Peyer's patch (tissue), 4 donors: ENCODE measurements at regions not wholly inside any gene's neighbourhood (a gene's known extent, or its start where the extent isn't known, plus 50 kb on each side); places are given as distances from the start of the nearest gene placed in this dataset.
"Not testable (repeated sequence)": the region's sequence is repeated elsewhere in the genome, so short reads cannot be mapped to it uniquely, and the experiment has no call there.

Experiments
- DNase-seq, 3 donors: peaks; one replicate each; pipeline ENCODE4 v3.0.0-alpha.2; 2017 to 2019
- H3K27ac ChIP-seq, 4 donors: fragments of 200-600 bp; sonication (generic); one replicate each; pipeline ENCODE4 v1.5.1; 2016 to 2019
- H3K27me3 ChIP-seq, 2 donors: fragments of 200-600 bp; sonication (generic); one replicate each; pipeline ENCODE4 v1.5.1; 2019
- H3K36me3 ChIP-seq, 3 donors: fragments of 200-600 bp; sonication (generic); one replicate each; pipeline ENCODE4 v1.5.1; 2016 to 2019
- H3K4me1 ChIP-seq, 4 donors: fragments of 200-600 bp; sonication (generic); one replicate each; pipeline ENCODE4 v1.5.1; 2016 to 2019
- H3K4me3 ChIP-seq, 4 donors: fragments of 200-600 bp; sonication (generic); 1 replicate in 3 of 4; 2 replicates in 1 of 4; pipeline ENCODE4 v1.5.1; 2016 to 2019; ENCODE audit warnings: mild to moderate bottlenecking in 1 of 4
- H3K9me3 ChIP-seq, 4 donors: fragments of 200-600 bp; sonication (generic); one replicate each; pipeline ENCODE4 v1.5.1; 2016 to 2019; ENCODE audit warnings: mild to moderate bottlenecking in 1 of 4
- POLR2A ChIP-seq, 2 donors: fragments of 450-650 bp; IDR thresholded peaks; one replicate each; pipeline ENCODE4 v1.5.1; 2017; ENCODE audit warnings: antibody characterized with exemption in 2 of 2, mild to moderate bottlenecking in 2 of 2, moderate library complexity in 2 of 2
- TF ChIP-seq, protein P1 (sequence below), 6 experiments: fragments of 450-650 bp in 4 of 6; fragments of 200-600 bp in 2 of 6; sonication (generic) in 1 of 6; IDR thresholded peaks; one replicate each; pipeline ENCODE4 v1.5.1; 2017 to 2019; ENCODE audit warnings: antibody characterized with exemption in 6 of 6, mild to moderate bottlenecking in 3 of 6, moderate library complexity in 1 of 6

GRCh38 chr1:58964428-58964827, 180.6 kb upstream of the JUN start:
- Histone ChIP-seq H3K27me3 (no peaks in the 10 kb centered on the region), H3K36me3 (no peaks in the 10 kb centered on the region), H3K4me3 (no peak overlapping the region), H3K27ac (peak overlapping the region in 2 of 4 donors; percentile 24 to 36), H3K4me1 (peaks cover 3 to 31% (median 18%) of the 10 kb centered on the region in 4 donors), H3K9me3 (no peaks in the 10 kb centered on the region)
- no peak for DNase-seq
- TF ChIP-seq POLR2A (IDR thresholded peaks at IDR 0.05), result no peak
- TF ChIP-seq, protein P1, sequence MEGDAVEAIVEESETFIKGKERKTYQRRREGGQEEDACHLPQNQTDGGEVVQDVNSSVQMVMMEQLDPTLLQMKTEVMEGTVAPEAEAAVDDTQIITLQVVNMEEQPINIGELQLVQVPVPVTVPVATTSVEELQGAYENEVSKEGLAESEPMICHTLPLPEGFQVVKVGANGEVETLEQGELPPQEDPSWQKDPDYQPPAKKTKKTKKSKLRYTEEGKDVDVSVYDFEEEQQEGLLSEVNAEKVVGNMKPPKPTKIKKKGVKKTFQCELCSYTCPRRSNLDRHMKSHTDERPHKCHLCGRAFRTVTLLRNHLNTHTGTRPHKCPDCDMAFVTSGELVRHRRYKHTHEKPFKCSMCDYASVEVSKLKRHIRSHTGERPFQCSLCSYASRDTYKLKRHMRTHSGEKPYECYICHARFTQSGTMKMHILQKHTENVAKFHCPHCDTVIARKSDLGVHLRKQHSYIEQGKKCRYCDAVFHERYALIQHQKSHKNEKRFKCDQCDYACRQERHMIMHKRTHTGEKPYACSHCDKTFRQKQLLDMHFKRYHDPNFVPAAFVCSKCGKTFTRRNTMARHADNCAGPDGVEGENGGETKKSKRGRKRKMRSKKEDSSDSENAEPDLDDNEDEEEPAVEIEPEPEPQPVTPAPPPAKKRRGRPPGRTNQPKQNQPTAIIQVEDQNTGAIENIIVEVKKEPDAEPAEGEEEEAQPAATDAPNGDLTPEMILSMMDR (IDR thresholded peaks at IDR 0.05), result no peak

DNA sequence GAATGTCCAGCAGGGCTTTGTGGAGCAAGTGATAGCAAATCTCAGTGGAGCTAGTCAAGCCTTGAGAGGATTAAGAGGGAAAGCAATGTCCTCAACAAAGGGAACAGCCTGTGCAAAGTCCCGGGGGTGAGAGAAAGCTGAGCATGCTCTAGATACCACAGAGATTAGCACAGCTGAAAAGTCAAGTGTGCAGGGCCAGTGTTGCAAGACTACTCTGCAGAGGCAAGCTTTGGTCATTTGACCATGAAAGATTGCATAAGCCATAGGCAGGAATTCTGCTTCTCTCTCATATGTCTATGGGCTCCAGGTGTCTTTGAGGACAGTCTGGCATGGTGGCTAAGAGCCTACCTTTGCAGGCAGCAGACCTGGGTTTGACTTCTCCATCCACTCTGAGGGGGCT, 181.0 kb upstream of the JUN start:
- TF ChIP-seq, protein P1 (IDR thresholded peaks at IDR 0.05), result no peak
- TF ChIP-seq POLR2A (IDR thresholded peaks at IDR 0.05), result no peak
- Histone ChIP-seq H3K4me3 (no peak overlapping the region), H3K27me3 (no peaks in the 10 kb centered on the region), H3K27ac (peak overlapping the region in 2 of 4 donors; percentile 36 to 60), H3K36me3 (no peaks in the 10 kb centered on the region), H3K9me3 (no peaks in the 10 kb centered on the region), H3K4me1 (peaks cover 3 to 31% (median 18%) of the 10 kb centered on the region in 4 donors)
- DNase-seq, result peak in 1 of 3 donors; percentile 65

GRCh38 chr1:58966103-58966916, 182.5 kb upstream of the JUN start:
- Histone ChIP-seq H3K27me3 (no peaks in the 10 kb centered on the region), H3K27ac (peak overlapping the region in 3 of 4 donors; percentile 9 to 80 (median 36)), H3K4me3 (no peak overlapping the region), H3K4me1 (peaks cover 3 to 31% (median 18%) of the 10 kb centered on the region in 4 donors), H3K36me3 (no peaks in the 10 kb centered on the region), H3K9me3 (no peaks in the 10 kb centered on the region)
- no peak for TF ChIP-seq POLR2A (IDR thresholded peaks at IDR 0.05)
- TF ChIP-seq, protein P1 (IDR thresholded peaks at IDR 0.05), result no peak
- DNase-seq, result peak in 2 of 3 donors; percentile 49 to 60

DNA sequence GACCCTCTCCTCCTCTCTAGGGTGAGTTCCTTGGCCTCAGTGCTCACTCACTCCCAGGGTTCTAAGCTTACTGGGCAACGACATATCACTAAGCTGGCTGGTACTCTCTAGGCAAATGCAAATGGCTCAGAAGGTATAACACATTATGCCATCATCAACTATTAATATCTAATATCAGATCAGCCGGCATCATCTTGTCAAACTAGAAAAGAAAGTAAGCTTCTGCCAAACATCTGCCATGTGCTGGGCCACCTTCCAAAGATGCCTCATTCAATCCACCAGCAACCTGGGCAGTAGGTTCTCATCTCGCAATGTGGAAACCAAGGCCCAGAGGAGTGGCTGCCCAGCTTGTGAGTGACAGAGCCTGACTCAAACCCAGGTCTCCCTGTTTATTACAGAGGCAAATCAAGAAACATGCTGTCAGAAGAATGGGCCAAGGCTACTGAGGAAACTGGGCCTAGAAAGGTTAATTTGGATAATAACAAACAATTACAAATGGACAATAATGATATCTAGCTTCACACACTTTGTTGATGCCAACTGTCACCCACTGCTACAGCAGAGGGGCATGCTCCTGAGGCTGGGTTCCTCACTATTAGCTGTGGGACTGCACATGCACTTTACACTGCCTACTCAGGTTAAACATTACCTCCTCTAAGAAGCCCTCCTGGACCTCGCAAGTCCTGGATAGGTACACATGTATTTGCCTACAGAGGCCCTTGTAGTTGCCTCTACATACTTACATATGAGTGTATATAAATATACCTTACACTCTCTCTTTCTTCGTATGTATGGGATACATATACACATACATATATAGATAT, 183.3 kb upstream of the JUN start:
- peaks cover 5 to 33% (median 18%) of the 10 kb centered on the region in 4 donors for H3K4me1 ChIP-seq
- no peaks in the 10 kb centered on the region for H3K36me3 ChIP-seq
- H3K9me3 ChIP-seq, result no peaks in the 10 kb centered on the region
- H3K4me3 ChIP-seq, result no peak overlapping the region
- no peak for TF ChIP-seq POLR2A (IDR thresholded peaks at IDR 0.05)
- TF ChIP-seq, protein P1 (IDR thresholded peaks at IDR 0.05), result no peak
- no peak for DNase-seq
- peak overlapping the region in 2 of 4 donors; percentile 80 to 85 for H3K27ac ChIP-seq
- H3K27me3 ChIP-seq, result no peaks in the 10 kb centered on the region

DNA sequence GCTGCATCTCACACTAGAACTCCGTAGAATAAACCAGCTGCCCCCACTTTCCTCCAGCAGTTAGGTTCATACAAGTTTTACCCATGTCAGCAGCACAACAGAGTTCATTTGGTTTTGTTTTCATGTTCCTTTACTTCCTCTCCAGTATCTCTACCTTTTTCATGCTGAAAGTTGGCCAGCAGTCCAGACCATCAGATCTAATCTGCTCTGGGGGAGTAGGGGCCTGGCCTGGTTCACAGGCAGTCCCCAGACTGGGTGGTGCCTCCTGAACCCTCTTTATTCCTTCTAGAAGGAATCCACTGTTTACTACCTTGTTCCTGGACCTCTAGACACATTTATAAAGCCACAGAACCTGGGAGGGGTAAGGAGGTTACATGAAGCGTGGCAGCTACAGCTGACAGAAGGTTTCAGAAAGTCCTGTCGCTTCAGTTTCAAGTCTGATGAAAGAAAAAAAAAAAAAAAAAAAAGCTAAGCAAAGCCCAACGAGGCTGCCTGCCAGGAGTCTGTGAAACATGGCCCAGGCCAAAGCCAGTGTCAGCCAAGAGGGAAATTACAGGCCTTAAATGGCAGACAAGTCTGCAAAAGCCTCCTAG, 184.6 kb upstream of the JUN start:
- Histone ChIP-seq H3K9me3 (no peaks in the 10 kb centered on the region), H3K27me3 (no peaks in the 10 kb centered on the region), H3K4me1 (peaks cover 6 to 35% (median 18%) of the 10 kb centered on the region in 4 donors), H3K4me3 (no peak overlapping the region), H3K27ac (peak overlapping the region; percentile 79 to 86 (median 82)), H3K36me3 (no peaks in the 10 kb centered on the region)
- DNase-seq, result peak in 2 of 3 donors; percentile 66 to 85
- no peak for TF ChIP-seq POLR2A (IDR thresholded peaks at IDR 0.05)
- TF ChIP-seq, protein P1 (IDR thresholded peaks at IDR 0.05), result no peak

DNA sequence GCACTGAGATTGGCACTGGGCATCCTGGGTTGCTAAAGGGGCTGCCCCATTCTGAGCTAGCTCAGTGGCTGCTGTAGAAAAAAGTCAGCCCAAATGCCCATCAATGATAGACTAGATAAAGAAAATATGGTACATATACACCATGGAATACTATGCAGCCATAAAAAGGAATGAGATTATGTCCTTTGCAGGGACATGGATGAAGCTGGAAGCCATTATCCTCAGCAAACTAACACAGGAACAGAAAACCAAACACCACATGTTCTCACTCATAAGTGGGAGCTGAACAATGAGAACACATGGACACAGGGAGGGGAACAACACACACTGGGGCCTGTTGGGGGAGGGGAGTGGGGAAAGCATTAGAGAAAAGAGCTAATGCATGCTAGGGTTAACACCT, 185.3 kb upstream of the JUN start:
- not testable (repeated sequence) for H3K36me3 ChIP-seq, H3K9me3 ChIP-seq, H3K27me3 ChIP-seq, DNase-seq, H3K4me3 ChIP-seq
- peaks cover 6 to 35% (median 18%) of the 10 kb centered on the region in 4 donors for H3K4me1 ChIP-seq
- H3K27ac ChIP-seq, result peak overlapping the region; percentile 32 to 85 (median 80)
